ENCODE measurements at regions not wholly inside any gene's neighbourhood (a gene's known extent, or its start where the extent isn't known, plus 50 kb on each side); places are given as distances from the start of the nearest gene placed in this dataset.
A peak's percentile ranks its signal among the peaks of the same experiment; 100 is the strongest.

GRCh38 chr7:106606120-106606519, 54.8 kb downstream of the CCDC71L start:
- DNase-seq, result no peak

GRCh38 chr7:106604971-106605370, 56.0 kb downstream of the CCDC71L start:
- DNase-seq, result no peak

DNA sequence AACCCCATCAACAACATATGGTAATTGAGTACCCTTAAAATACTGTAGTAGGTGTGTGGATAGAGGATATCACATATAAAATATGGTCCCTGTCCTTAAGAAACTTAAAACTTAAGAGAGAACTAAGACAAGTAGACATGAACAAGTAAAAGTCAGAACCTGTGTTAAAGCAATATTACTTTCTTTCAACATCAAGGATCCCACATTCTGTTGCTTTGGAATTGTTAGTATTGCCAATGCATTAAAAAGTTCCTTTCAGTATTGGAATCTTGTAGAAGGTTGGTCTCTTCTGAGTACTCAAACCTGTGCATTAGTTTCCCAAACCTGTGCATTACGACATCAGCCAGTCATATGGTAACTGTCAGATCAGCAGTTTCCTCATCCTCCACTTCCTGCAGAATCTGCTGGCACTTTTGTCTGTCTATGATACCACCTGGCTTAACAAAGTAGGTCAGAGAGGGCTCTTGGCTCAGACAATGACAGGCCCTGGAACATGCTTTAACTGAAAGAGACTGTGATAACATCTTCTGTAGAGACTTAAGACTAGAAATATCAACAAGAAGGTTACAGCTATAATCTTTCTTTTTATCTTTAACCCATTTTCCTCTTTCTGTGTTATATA, 56.5 kb downstream of the CCDC71L start:
- no peak for DNase-seq

DNA sequence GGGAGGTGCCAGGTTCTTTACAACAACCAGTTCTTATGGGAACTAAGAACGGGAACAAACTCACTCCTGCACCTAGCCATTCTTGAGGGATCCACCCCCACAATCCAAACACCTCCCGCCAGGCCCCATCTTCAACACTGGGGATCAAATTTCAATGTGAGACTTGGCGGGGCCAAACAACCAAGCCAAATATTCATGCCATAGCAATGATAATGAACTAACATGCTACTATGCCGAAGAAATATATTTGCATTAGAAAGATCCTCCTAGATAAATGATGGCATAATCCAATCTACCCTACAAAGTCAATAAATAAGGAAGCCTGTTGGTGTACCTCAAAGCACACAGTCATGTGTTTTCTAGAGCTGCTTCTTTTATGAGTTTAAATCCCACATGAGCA, 57.6 kb downstream of the CCDC71L start:
- no peak for DNase-seq

DNA sequence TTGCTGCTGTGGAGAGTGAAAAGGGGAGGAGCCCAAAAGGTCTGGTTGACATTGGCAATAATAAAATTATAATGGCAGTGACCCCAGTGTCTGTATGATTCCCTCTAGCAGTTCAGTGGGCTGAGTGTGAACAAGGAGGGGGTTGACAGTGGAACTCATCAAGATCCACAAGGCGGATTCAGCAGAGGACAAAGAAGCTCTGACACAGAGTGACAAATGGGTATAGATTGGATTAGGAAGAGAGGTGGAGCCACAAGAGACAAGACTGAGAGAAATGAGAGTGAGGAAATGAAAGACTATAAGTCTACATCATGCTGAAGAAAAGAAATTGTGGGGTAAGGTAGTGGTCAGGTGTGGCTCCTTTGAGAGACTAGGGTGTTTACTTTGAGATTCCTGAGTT, 58.9 kb downstream of the CCDC71L start:
- no peak for DNase-seq

DNA sequence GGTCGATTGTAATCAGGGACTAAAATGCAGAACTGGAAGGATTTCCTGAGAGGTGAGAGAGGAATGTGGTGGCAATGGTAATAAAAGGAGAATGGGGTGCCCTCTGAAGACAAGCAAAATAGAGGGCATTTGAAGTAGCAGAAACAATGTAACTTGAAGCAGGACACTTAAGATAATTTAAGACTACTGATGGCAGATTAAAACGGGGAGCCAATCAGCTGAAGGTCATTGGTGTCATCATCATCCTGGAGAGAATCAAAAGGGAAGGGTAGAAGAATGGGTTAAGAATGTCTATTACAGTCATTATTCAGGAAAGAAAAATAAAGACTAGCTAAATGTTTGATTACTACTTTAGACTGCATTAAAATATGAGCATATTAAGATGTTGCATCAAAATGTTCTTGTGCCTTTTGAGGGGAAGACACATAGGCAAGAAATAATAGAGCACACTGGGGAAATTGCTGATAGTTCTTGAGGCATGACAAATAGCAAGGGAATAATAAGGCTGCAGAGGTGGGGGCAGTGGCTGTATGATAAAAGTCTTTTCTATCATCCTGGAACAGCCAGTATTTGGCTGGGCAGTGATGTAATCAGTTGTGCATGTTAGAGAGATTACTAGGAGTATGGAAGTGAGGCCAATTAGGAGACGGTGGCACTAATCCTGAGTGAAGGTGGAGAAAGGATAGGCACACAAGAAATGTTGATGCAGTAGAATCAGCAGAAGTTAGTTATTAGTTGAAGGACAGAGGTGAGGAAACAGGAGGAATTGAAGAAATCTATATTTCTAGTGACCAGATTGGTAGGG, 60.2 kb downstream of the CCDC71L start:
- DNase-seq, result no peak

GRCh38 chr7:106599343-106599698, 61.6 kb downstream of the CCDC71L start:
- DNase-seq, result no peak

- peak; percentile 15 for DNase-seq
Measured at GRCh38 chr7:106598663-106599342, 62.2 kb downstream of the CCDC71L start.

DNA sequence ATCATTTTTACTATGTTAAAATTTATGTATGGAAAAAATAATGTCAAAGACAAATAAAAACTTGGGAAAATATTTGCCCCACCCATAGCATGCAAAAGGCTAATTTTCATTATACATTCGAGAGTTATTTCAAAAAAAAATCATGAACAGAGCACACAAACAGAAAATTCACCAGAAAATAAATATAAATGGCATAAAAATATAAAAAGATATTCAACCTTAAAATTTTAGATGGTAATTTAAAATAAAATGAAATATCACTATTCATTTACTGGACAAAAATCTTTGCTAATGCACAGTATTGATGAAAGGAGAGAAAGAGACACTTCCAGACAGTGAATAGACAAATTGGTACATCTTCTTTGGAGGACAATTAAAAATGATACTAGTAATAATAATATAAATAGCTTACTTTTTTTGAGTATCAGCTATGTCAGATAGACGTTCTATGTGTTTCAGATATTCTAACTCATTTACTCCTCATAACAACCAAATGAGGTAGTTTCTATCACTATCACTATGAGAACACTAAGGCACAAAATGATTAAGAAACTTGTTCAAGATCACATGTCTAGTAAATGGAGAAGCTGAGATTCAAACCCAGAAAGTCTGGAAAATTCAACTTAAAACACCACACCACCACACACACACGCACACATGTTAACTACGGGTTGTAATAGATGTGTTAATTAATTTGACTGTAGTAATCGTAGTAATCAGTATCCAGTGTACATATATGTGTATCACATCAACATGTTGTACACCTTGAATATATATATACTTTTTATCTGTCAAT, 63.0 kb downstream of the CCDC71L start:
- DNase-seq, result no peak

- no peak for DNase-seq
Measured at GRCh38 chr7:106597014-106597413, 63.9 kb downstream of the CCDC71L start.

- no peak for DNase-seq
Measured at GRCh38 chr7:106595922-106596321, 65.0 kb downstream of the CCDC71L start.

GRCh38 chr7:106593028-106593417, 67.9 kb downstream of the CCDC71L start:
- no peak for DNase-seq

DNA sequence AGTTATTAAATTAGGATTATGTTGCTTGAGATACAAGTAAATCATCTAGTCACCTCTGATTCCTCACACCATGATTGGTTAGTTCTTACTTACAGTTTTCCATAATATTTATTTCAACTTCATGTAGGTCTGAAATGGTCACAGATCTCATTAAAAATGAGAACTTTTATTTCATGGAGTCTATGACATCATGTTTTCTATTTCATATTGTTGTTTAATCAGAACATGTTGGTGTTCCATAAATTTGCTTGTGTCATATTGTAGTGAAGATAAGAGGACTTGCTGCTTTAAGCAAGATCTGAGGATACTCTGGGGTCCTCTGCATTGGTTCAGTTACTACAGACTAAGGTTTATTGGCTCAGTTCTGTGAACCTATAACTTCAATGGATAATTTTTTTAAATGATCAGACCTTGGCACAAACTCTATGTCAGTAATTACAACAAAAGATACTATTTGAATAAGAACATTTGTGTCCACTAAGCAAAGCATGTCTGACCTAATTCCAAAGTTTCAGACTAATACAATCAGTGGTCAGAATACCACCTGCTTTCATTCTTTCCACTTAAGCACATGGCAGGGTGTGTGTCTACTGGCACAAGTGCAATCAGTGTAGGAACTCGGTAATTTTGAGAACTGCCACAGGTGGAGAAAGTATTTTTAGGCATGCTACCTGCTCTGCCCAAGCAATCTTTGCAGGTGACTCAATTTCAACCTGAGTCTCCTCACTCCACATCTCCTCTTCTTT, 68.5 kb downstream of the CCDC71L start:
- no peak for DNase-seq

DNA sequence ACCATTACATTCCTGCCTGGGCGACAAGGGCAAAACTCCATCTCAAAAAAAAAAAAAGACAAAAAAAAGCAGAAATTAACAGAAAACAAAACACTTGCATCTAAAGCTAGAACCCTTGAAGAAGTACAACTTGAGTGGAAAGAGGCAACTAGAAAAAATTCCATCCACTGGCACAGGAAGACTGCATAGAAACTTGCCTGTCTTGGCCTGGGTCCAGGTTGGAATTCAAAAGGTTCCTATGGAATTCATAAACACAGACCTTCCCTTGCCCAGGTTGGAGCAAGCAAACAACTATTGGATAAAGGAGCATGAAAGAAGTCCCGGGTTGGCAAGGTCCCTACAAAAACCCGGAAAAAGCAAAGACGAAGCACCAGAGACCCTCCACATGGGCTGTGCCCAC, 69.8 kb downstream of the CCDC71L start:
- DNase-seq, result no peak

- no peak for DNase-seq
Measured at GRCh38 chr7:106590209-106590816, 70.6 kb downstream of the CCDC71L start.

DNA sequence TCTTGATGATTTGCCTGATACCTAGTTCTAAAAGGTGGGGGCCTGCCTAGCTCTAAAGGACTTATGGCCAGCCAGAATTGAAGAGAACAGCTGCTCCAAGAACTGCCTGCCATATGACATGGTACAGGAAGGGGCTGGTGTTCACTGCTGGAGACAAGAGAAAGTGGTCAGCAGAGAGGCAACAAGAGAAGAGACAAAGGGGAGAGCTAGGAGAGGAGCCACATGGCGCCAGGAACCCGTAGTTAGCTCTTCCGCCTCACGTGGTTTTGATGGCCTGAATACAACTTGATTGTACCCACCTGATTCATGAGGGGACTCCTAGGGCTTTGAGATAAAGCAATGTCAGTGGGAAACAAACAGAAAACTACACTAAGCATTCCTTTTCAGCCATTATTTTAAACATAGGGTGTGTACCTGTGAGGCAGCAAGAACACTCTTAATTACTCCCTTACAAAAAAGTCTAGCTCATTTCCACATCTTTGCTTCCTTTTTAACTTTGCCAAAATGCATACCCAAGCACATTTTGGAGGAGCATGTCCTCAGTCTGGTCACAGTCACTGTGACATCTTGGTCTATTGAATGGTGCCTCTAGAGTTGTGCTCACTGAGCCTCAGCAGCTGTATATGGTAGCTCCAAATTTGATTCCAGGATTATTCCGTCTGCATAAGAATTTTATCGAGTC, 71.6 kb downstream of the CCDC71L start:
- DNase-seq, result no peak

GRCh38 chr7:106588422-106589197, 72.3 kb downstream of the CCDC71L start:
- DNase-seq, result no peak

GRCh38 chr7:106584914-106585759, 75.8 kb downstream of the CCDC71L start:
- no peak for DNase-seq

Data from DMS 273 treated with DMSO at 0.1 percent for 48 hours (cell line).